KMS-11 (cell line): ENCODE measurements at regions not wholly inside any gene's neighbourhood (a gene's known extent, or its start where the extent isn't known, plus 50 kb on each side); places are given as distances from the start of the nearest gene placed in this dataset.

Experiments
- H2AFZ ChIP-seq: fragments of 200-600 bp; sonication (generic); 2 replicates; pipeline ENCODE4 v1.6.1; 2016; ENCODE audit warnings: antibody characterized with exemption, mixed run types, low read depth
- H3K27ac ChIP-seq: fragments of 200-600 bp; sonication (generic); 2 replicates; pipeline ENCODE4 v1.6.1; 2016; ENCODE audit warnings: mild to moderate bottlenecking, mixed run types
- H3K27me3 ChIP-seq: fragments of 200-600 bp; sonication (generic); 2 replicates; pipeline ENCODE4 v1.6.1; 2017; ENCODE audit warnings: mild to moderate bottlenecking, low read depth, mixed run types, moderate library complexity; ENCODE audit not compliant: insufficient read depth
- H3K36me3 ChIP-seq: fragments of 200-600 bp; sonication (generic); 2 replicates; pipeline ENCODE4 v1.6.1; 2017; ENCODE audit warnings: mild to moderate bottlenecking, mixed run types; ENCODE audit not compliant: insufficient read depth
- H3K4me1 ChIP-seq: fragments of 200-600 bp; sonication (generic); 2 replicates; pipeline ENCODE4 v1.6.1; 2016; ENCODE audit warnings: mild to moderate bottlenecking, low read depth, mixed run types; ENCODE audit not compliant: poor library complexity, severe bottlenecking
- H3K4me2 ChIP-seq: fragments of 200-600 bp; sonication (generic); 2 replicates; pipeline ENCODE4 v1.7.0; 2016; ENCODE audit warnings: mild to moderate bottlenecking, mixed run types
- H3K4me3 ChIP-seq: fragments of 200-600 bp; sonication (generic); IDR thresholded peaks from 2 replicates; pipeline ENCODE4 v1.6.1; 2017; ENCODE audit warnings: low read depth, low read length, mixed read lengths; ENCODE audit not compliant: insufficient read depth
- H3K79me2 ChIP-seq: fragments of 200-600 bp; sonication (generic); 2 replicates; pipeline ENCODE4 v1.6.1; 2016; ENCODE audit warnings: low read depth, mixed run types; ENCODE audit not compliant: insufficient read depth
- H3K9ac ChIP-seq: fragments of 200-600 bp; sonication (generic); 2 replicates; pipeline ENCODE4 v1.6.1; 2016; ENCODE audit warnings: mild to moderate bottlenecking, mixed run types
- H4K20me1 ChIP-seq: fragments of 200-600 bp; sonication (generic); 2 replicates; pipeline ENCODE4 v1.6.1; 2016; ENCODE audit warnings: mild to moderate bottlenecking, mixed run types; ENCODE audit not compliant: insufficient read depth
- CTCF ChIP-seq: fragments of 200-600 bp; sonication (generic); conservative IDR thresholded peaks from 2 replicates; pipeline ENCODE4 v1.6.1; 2017; ENCODE audit warnings: low read depth, mild to moderate bottlenecking, antibody characterized with exemption, low read length, moderate library complexity, mixed read lengths

GRCh38 chr2:173547499-173547898, 192.8 kb downstream of the CDCA7 start:
- Histone ChIP-seq H3K36me3 (no peaks in the 10 kb centered on the region), H3K4me2 (no peak overlapping the region), H3K27me3 (no peaks in the 10 kb centered on the region), H4K20me1 (no peaks in the 10 kb centered on the region), H3K4me3 (no peak overlapping the region), H3K27ac (no peak overlapping the region), H3K9ac (no peak overlapping the region), H3K79me2 (no peaks in the 10 kb centered on the region), H2AFZ (no peak overlapping the region), H3K4me1 (peaks cover 4% of the 10 kb centered on the region)
- TF ChIP-seq CTCF = no peak

- Histone ChIP-seq H3K9ac (no peak overlapping the region), H2AFZ (no peak overlapping the region), H3K36me3 (no peaks in the 10 kb centered on the region), H3K4me2 (no peak overlapping the region), H3K27me3 (no peaks in the 10 kb centered on the region), H3K4me1 (peaks cover 4% of the 10 kb centered on the region), H3K27ac (no peak overlapping the region), H3K79me2 (no peaks in the 10 kb centered on the region), H3K4me3 (no peak overlapping the region), H4K20me1 (no peaks in the 10 kb centered on the region)
- TF ChIP-seq CTCF = no peak
These were observed 195.5 kb downstream of the CDCA7 start for GRCh38 chr2:173550143-173550542.

GRCh38 chr2:173552531-173552930, 197.9 kb downstream of the CDCA7 start:
- no peaks in the 10 kb centered on the region for H3K36me3 ChIP-seq

GRCh38 chr2:173553593-173553992, 198.9 kb downstream of the CDCA7 start:
- Histone ChIP-seq H3K4me3 (no peak overlapping the region), H3K27ac (no peak overlapping the region), H3K36me3 (no peaks in the 10 kb centered on the region), H3K79me2 (no peaks in the 10 kb centered on the region), H4K20me1 (no peaks in the 10 kb centered on the region), H3K4me2 (no peak overlapping the region), H3K4me1 (peaks cover 12% of the 10 kb centered on the region), H3K27me3 (no peaks in the 10 kb centered on the region), H2AFZ (no peak overlapping the region), H3K9ac (no peak overlapping the region)
- no peak for TF ChIP-seq CTCF

More at GRCh38 chr2:173552531-173552930, 197.9 kb downstream of the CDCA7 start:
- H3K4me3 ChIP-seq = no peak overlapping the region
- H3K4me2 ChIP-seq = no peak overlapping the region
- no peak overlapping the region for H2AFZ ChIP-seq
- H3K9ac ChIP-seq = no peak overlapping the region
- no peak overlapping the region for H3K27ac ChIP-seq
- no peaks in the 10 kb centered on the region for H3K79me2 ChIP-seq
- H4K20me1 ChIP-seq = no peaks in the 10 kb centered on the region
- no peaks in the 10 kb centered on the region for H3K27me3 ChIP-seq
- H3K4me1 ChIP-seq = peaks cover 12% of the 10 kb centered on the region
- no peak for TF ChIP-seq CTCF
